ENCODE measurements at regions not wholly inside any gene's neighbourhood (a gene's known extent, or its start where the extent isn't known, plus 50 kb on each side); places are given as distances from the start of the nearest gene placed in this dataset.

DNA sequence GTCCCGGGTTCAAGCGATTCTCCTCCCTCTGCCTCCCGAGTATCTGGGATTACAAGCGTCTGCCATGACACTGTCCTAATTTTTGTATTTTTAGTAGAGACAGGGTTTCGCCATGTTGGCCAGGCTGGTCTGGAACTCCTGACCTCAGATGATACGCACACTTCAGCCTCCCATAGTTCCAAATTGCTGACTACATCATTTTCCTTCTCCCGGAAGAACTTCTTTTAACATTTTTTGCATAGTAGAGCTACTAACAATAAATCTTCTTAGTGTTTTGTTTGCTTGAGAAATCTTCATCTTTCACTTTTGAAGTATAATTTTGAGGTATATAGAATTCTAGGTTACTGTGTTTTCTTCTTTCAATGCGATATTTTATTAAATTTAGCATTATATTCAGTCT is 1415.1 kb upstream of the RAG2 start:
- no peak for TF ChIP-seq POLR2AphosphoS5 (IDR thresholded peaks at IDR 0.05; ENCODE audit: low read depth, low read length)
- TF ChIP-seq CTCF (IDR thresholded peaks at IDR 0.05 in 2 of 3, conservative IDR thresholded peaks at IDR 0.05 in 1 of 3; ENCODE audit: borderline replicate concordance in 1 of 3, insufficient read depth in 1 of 3, low read depth in 2 of 3, low read length in 2 of 3) = no peak
- no peak for TF ChIP-seq POLR2A (IDR thresholded peaks at IDR 0.05; ENCODE audit: borderline replicate concordance, extremely low read depth, insufficient read depth, insufficient read length)
- no peak for TF ChIP-seq CEBPB (IDR thresholded peaks at IDR 0.05; ENCODE audit: low read depth)
- no peak for TF ChIP-seq FOSL1 (IDR thresholded peaks at IDR 0.05; ENCODE audit: low read depth)
- TF ChIP-seq, protein P1, sequence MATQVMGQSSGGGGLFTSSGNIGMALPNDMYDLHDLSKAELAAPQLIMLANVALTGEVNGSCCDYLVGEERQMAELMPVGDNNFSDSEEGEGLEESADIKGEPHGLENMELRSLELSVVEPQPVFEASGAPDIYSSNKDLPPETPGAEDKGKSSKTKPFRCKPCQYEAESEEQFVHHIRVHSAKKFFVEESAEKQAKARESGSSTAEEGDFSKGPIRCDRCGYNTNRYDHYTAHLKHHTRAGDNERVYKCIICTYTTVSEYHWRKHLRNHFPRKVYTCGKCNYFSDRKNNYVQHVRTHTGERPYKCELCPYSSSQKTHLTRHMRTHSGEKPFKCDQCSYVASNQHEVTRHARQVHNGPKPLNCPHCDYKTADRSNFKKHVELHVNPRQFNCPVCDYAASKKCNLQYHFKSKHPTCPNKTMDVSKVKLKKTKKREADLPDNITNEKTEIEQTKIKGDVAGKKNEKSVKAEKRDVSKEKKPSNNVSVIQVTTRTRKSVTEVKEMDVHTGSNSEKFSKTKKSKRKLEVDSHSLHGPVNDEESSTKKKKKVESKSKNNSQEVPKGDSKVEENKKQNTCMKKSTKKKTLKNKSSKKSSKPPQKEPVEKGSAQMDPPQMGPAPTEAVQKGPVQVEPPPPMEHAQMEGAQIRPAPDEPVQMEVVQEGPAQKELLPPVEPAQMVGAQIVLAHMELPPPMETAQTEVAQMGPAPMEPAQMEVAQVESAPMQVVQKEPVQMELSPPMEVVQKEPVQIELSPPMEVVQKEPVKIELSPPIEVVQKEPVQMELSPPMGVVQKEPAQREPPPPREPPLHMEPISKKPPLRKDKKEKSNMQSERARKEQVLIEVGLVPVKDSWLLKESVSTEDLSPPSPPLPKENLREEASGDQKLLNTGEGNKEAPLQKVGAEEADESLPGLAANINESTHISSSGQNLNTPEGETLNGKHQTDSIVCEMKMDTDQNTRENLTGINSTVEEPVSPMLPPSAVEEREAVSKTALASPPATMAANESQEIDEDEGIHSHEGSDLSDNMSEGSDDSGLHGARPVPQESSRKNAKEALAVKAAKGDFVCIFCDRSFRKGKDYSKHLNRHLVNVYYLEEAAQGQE (IDR thresholded peaks at IDR 0.05; ENCODE audit: low read depth) = no peak
